ENCODE measurements at regions not wholly inside any gene's neighbourhood (a gene's known extent, or its start where the extent isn't known, plus 50 kb on each side); places are given as distances from the start of the nearest gene placed in this dataset.

DNA sequence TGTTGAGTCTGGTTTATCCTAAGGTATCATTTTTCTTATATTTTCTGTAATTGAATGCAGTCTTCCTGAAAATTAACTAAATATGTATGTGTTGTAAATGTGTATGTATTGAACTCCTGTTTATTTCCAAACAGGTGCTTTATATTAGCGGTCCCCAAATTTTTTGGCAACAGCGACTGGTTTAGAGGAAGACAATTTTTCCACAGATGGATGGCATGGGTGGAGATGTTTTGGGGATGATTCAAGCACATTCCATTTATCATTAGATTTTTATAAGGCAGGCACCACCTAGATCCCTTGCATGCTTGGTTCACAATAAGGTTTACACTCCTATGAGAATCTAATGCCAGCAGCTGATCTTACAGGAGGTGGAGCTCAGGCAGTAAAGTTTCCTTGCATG is 210.5 kb upstream of the ANO3 start:
- DNase-seq (ENCODE audit: low read depth): no peak
- no peak for TF ChIP-seq CTCF (IDR thresholded peaks at IDR 0.05; ENCODE audit: control insufficient read depth, insufficient read depth, low read depth, low read length, missing control alignments)
- no peak overlapping the region for H3K4me3 ChIP-seq (ENCODE audit: control insufficient read depth, low read depth, low read length)

DNA sequence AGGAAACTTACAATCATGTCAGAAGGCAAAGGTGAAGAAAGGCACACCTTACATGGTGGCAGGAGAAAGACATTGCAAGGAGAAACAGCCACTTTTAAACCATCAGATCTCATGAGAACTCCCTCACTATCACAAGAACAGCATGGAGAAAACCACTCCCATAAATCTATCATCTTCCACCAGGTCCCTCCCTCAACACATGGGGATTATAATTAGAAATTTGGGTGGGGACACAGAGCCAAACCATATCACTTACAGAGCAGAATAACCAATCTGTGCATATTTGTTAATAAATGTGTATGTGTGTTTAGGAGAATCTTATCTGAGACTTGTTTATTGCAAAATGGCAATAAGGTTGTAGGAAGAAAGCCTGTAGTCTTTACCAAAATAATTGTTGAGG is 205.2 kb upstream of the ANO3 start:
- no peak for TF ChIP-seq CTCF (IDR thresholded peaks at IDR 0.05; ENCODE audit: control insufficient read depth, insufficient read depth, low read depth, low read length, missing control alignments)
- DNase-seq (ENCODE audit: low read depth): no peak
- no peak overlapping the region for H3K4me3 ChIP-seq (ENCODE audit: control insufficient read depth, low read depth, low read length)

GRCh38 chr11:26127336-26127735 is 204.6 kb upstream of the ANO3 start:
- no peak overlapping the region for H3K4me3 ChIP-seq (ENCODE audit: control insufficient read depth, low read depth, low read length)
- DNase-seq (ENCODE audit: low read depth): no peak
- TF ChIP-seq CTCF (IDR thresholded peaks at IDR 0.05; ENCODE audit: control insufficient read depth, insufficient read depth, low read depth, low read length, missing control alignments): no peak

GRCh38 chr11:26131406-26131805 is 200.5 kb upstream of the ANO3 start:
- DNase-seq (ENCODE audit: low read depth): no peak
- no peak overlapping the region for H3K4me3 ChIP-seq (ENCODE audit: control insufficient read depth, low read depth, low read length)
- TF ChIP-seq CTCF (IDR thresholded peaks at IDR 0.05; ENCODE audit: control insufficient read depth, insufficient read depth, low read depth, low read length, missing control alignments): no peak

DNA sequence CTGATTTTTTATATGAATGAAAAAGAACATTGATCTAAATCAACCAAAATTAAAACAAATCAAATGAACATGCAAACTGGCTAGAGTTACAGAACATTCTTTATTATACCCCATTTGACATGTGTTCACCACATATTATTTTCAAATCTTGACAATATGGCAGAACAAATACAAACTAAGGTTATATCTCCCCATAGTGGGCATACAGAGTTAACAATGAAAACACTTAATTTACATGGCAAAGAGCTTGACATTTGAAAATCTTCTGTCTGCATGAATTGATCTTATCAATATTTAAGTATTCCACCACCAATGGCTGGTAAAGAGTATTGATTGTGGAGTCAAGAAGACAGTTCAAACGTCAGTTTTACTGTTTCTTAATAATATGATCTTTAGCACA is 197.9 kb upstream of the ANO3 start:
- H3K4me3 ChIP-seq (ENCODE audit: control insufficient read depth, low read depth, low read length): no peak overlapping the region
- TF ChIP-seq CTCF (IDR thresholded peaks at IDR 0.05; ENCODE audit: control insufficient read depth, insufficient read depth, low read depth, low read length, missing control alignments): no peak
- no peak for DNase-seq (ENCODE audit: low read depth)

- H3K4me3 ChIP-seq (ENCODE audit: control insufficient read depth, low read depth, low read length): no peak overlapping the region
- DNase-seq (ENCODE audit: low read depth): no peak
- peak; percentile 30 for TF ChIP-seq CTCF (IDR thresholded peaks at IDR 0.05; ENCODE audit: control insufficient read depth, insufficient read depth, low read depth, low read length, missing control alignments)
Measured at GRCh38 chr11:26134481-26135355, 197.2 kb upstream of the ANO3 start.

All from AG09309 (cell line).